Activated CD4-positive, alpha-beta memory T cell treated with anti-CD3 and anti-CD28 coated beads for 36 hours (primary cell): ENCODE measurements at regions not wholly inside any gene's neighbourhood (a gene's known extent, or its start where the extent isn't known, plus 50 kb on each side); places are given as distances from the start of the nearest gene placed in this dataset.

Source experiments
- CTCF ChIA-PET: fragments of 350-600 bp; sonication (Branson Sonifier 250); formaldehyde crosslinking; loops from one replicate; lab custom pipeline; 2021; ENCODE audit warnings: antibody characterized with exemption, inconsistent platforms; lab: Charles Lee
- POLR2A ChIA-PET: fragments of 350-600 bp; sonication (Branson Sonifier 250); formaldehyde crosslinking; loops from one replicate; lab custom pipeline; 2021; ENCODE audit warnings: antibody characterized with exemption; lab: Charles Lee
- DNase-seq: peaks from one replicate; pipeline ENCODE4 v3.0.0-alpha.2; 2020
- H3K27ac Mint-ChIP-seq: one replicate; pipeline ENCODE4 v1.8.0; 2021; ENCODE audit warnings: mixed read lengths
- H3K27me3 Mint-ChIP-seq: one replicate; pipeline ENCODE4 v1.8.0; 2021; ENCODE audit warnings: mixed read lengths
- H3K36me3 Mint-ChIP-seq: one replicate; pipeline ENCODE4 v1.8.0; 2021; ENCODE audit warnings: mixed read lengths
- H3K4me1 Mint-ChIP-seq: one replicate; pipeline ENCODE4 v1.8.0; 2021; ENCODE audit warnings: low read depth, mixed read lengths
- H3K4me3 Mint-ChIP-seq: one replicate; pipeline ENCODE4 v1.8.0; 2021; ENCODE audit warnings: mild to moderate bottlenecking, mixed read lengths
- H3K9me3 Mint-ChIP-seq: one replicate; pipeline ENCODE4 v1.8.0; 2021; ENCODE audit warnings: mixed read lengths
- intact Hi-C: fragments of 100-400 bp; cut with micrococcal nuclease; formaldehyde crosslinking; loops from one replicate; pipeline ENCODE4 v1.15.1; 2023

DNA sequence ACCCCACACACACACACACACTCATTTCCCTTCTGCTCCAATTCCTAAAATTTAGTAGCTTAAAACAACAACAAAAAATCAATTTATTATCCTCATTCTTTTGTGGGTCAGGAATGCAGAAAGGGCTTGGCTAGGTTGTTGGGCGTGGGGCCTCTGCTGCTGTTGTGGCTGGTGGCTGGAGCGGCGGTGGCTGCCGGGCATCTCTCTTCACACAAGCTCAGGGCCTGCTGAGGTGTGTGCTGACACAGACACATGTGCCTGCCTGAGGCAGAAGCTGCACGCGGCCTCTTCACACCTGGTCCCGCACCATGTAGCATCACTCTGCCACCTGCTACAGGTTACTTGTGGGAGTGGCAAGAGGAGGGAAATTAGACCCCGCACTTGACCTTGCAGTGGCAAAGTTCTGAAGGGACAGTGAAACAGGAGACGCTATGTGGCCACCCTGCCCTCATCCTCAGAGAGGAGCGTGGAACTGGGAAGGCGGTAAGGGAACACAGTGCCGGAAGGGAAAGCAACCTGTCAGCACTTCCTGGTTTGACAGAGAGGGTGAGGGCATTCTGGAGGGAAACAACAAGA, 64.0 kb upstream of the PRR20G start:
- DNase-seq: no peak
- Mint-ChIP-seq H3K4me3 (no peak overlapping the region), H3K9me3 (peaks cover 9% of the 10 kb centered on the region), H3K36me3 (no peaks in the 10 kb centered on the region), H3K4me1 (no peaks in the 10 kb centered on the region), H3K27me3 (peaks cover 5% of the 10 kb centered on the region), H3K27ac (no peak overlapping the region)
- intact Hi-C loops: no loop called here
- POLR2A ChIA-PET: interaction anchor here (0.6 kb wide), 1 partner anchor 246 kb away, joined by 3 read pairs; no protein-coding TSS in a partner anchor
- CTCF ChIA-PET: no interaction called here

DNA sequence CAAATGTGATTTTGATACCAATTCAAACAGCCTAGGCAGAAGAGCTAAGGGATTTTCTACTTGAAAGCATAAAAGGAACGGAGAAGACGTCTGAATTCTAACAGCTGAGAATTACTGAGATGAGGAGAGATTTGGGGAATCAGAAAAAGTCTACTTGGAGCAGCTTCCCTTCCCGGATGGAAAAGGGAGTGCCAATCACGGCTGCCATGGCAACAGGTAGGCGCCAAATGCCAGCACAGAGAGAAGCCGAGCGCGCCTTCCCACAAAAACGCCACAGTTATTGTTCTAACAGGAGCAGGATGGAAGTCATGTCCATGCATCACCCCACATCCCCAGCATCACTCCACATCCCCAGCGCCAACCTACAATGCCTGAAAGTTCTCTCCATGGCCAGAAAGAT, 63.5 kb upstream of the PRR20G start:
- CTCF ChIA-PET: no interaction called here
- no peak overlapping the region for H3K4me3 Mint-ChIP-seq
- no peak for DNase-seq

DNA sequence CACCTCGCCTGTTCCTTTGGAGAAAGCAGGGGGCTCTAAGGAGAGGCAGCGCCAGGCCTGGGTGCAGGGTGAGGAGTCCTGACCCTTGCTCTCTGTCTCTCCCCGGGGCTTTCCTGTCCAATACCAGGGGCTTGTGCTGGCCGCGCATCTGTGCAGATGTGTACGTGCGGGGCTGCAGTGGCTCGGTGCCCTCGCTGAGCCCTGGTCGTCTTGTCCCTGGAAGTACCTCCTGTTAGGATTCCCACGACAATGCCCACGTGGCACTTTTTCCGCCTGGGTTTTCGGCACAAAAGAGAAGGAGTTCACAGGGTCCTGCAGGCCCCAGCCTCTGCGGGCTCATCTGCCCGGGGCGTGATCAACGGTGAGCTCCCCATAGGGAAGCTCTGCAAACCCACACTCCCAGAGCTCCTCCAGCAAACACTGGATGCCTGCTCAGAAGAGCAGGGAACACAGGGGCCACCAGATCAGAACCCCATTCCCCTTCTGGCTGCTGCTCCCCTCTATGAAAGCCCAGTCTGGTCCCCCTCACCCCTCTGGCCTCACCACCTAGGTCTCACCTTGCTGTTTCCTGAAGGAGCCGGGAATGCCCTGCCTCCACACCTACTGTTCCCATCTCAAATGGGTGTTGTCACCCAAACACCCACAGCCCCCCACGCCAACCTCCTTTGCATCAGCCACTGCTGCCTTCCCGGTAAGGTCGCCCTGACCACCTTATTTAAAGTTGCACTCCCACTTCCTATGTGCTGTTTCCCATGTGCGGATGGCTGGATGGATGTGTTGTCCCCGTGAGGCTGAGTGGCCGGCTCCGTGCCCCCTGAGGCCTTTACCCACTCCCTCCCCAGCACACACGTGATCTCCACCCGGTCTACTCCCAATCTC, 62.6 kb upstream of the PRR20G start:
- Mint-ChIP-seq H3K4me1 (no peaks in the 10 kb centered on the region), H3K27me3 (peaks cover 7% of the 10 kb centered on the region), H3K4me3 (no peak overlapping the region), H3K27ac (no peak overlapping the region), H3K36me3 (no peaks in the 10 kb centered on the region), H3K9me3 (peaks cover under 1% of the 10 kb centered on the region)
- intact Hi-C loops: no loop called here
- ChIA-PET POLR2A (no interaction called here), CTCF (no interaction called here)
- DNase-seq: no peak

More for the DNA sequence above, 63.5 kb upstream of the PRR20G start:
- no peaks in the 10 kb centered on the region for H3K4me1 Mint-ChIP-seq
- no peaks in the 10 kb centered on the region for H3K36me3 Mint-ChIP-seq
- H3K27ac Mint-ChIP-seq: no peak overlapping the region
- H3K27me3 Mint-ChIP-seq: peaks cover 5% of the 10 kb centered on the region
- intact Hi-C loops: no loop called here
- peaks cover 9% of the 10 kb centered on the region for H3K9me3 Mint-ChIP-seq
- POLR2A ChIA-PET: no interaction called here

DNA sequence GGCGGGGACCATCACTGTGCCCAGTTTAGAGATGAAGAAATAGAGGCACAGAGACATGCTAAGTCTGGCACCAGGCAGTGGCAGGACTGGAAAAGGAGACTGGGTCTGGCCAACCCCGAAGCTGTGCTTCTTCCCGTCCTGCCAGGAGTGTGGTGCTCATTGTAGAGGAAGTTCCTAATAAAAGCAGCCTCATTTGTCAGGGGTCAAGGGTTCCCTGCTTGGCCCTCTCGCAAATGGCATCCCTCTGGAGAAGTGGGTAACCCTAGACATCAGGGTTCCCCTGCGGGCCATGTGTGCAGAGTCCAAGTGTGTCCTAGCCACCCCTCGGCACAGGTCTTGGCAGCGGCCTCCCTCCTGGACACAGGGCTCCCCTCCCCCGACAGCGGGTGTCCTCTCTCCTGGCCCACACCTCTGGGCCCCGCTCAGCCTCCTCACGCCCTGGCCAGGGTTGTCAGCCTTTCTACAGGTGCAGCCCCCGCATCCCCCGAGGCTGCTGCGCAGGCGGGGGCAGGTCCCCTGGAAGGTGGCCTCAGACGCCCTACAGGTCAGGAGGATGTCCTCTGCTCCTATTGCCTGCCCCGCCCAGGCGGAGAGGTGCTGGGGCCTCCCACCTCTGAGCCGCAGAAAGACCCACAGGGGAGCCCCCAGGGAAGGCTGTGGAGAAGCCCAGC, 61.8 kb upstream of the PRR20G start:
- POLR2A ChIA-PET: no interaction called here
- H3K4me3 Mint-ChIP-seq: no peak overlapping the region

DNA sequence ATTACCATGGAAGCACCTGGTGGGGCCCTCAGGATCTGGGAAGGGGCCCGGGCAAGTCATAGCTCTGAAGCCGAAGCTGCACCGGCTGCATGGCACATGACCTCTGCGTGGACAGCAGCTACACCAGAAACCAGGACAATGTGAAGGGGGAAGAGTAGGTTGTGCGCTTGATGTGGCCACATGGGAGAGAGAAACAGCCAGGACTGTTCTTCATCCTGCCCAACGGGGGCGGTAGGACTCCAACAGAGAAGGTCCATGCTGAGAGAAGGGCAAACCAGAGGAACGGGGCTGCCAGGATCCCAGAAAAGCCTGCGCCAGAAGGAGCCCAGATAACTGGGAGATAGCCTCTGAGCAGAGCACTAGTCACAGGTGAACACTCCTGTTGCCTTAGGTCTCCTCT, 54.9 kb upstream of the PRR20G start:
- Mint-ChIP-seq H3K4me3 (no peak overlapping the region), H3K4me1 (no peaks in the 10 kb centered on the region), H3K36me3 (no peaks in the 10 kb centered on the region), H3K27me3 (peaks cover 22% of the 10 kb centered on the region), H3K27ac (no peak overlapping the region), H3K9me3 (peaks cover 7% of the 10 kb centered on the region)
- ChIA-PET POLR2A (no interaction called here), CTCF (no interaction called here)
- intact Hi-C loops: no loop called here
- DNase-seq: no peak

More for the DNA sequence above, 61.8 kb upstream of the PRR20G start:
- CTCF ChIA-PET: no interaction called here
- H3K27ac Mint-ChIP-seq: no peak overlapping the region
- no peaks in the 10 kb centered on the region for H3K36me3 Mint-ChIP-seq
- H3K9me3 Mint-ChIP-seq: no peaks in the 10 kb centered on the region
- H3K4me1 Mint-ChIP-seq: no peaks in the 10 kb centered on the region
- peaks cover 7% of the 10 kb centered on the region for H3K27me3 Mint-ChIP-seq
- intact Hi-C loops: no loop called here
- no peak for DNase-seq

DNA sequence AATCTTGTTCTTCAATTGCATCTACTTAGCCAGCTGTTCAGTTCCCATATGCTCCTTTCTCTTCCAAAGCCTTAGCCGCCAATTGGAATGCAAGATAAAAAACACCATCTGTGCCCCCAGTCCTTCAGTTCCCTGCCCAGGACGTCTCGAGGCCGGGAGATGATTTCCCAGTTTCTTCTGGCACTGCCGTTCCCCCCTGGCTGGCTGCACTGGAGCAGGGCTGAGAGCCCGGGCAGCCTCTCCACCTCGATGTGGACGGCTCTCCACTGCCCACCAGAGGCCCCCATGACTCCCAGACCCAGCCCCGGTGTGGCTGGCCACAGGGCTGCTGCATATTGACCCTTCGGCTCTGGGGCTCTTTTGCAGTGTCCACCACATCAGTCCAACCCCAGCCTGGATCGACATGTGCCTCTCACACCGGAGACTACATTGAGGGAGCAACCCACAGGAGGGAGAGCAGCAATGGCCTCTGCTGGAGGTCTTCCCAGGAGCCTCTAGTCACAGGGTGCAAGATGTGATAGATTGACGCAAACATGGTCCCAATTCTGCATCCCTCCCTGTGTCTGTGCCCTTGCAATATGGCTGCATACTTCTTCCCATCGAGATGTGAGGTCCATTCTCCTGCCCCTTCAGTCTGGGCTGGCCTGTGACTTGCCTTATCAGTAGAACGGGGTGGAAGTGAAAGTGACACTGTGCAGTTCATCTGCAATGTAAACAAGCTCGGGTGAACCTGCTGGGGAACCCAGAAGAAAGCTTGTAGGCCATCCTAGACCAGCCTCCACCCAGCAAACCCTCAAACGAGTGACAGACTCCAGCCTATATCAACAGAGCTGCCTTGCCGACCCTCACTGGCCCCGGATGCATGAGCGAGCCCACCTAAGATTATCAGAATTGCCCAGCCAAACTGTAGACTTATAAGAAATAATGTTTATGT, 52.3 kb upstream of the PRR20G start:
- DNase-seq: no peak
- ChIA-PET POLR2A (no interaction called here), CTCF (no interaction called here)
- Mint-ChIP-seq H3K27me3 (peaks cover 24% of the 10 kb centered on the region), H3K27ac (no peak overlapping the region), H3K4me3 (no peak overlapping the region), H3K9me3 (peaks cover 7% of the 10 kb centered on the region), H3K4me1 (no peaks in the 10 kb centered on the region), H3K36me3 (no peaks in the 10 kb centered on the region)
- intact Hi-C loops: no loop called here

DNA sequence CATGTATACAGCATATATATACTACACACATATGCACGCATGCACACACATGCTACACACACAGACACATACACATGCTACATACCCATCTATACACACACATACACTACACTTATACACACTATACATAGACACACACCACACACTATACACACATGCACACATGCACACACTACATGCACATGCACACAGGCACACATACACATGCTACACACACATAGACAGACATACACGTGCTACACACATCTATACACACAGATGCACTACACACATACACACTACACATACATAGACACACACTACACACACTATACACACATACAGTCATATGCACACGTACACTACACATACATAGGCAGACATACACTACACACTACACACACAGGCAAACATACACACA, 51.2 kb upstream of the PRR20G start:
- Mint-ChIP-seq H3K27ac (no peak overlapping the region), H3K27me3 (peaks cover 24% of the 10 kb centered on the region), H3K36me3 (no peaks in the 10 kb centered on the region), H3K4me3 (no peak overlapping the region), H3K4me1 (no peaks in the 10 kb centered on the region), H3K9me3 (peaks cover 10% of the 10 kb centered on the region)
- intact Hi-C loops: no loop called here
- ChIA-PET CTCF (no interaction called here), POLR2A (no interaction called here)
- no peak for DNase-seq

DNA sequence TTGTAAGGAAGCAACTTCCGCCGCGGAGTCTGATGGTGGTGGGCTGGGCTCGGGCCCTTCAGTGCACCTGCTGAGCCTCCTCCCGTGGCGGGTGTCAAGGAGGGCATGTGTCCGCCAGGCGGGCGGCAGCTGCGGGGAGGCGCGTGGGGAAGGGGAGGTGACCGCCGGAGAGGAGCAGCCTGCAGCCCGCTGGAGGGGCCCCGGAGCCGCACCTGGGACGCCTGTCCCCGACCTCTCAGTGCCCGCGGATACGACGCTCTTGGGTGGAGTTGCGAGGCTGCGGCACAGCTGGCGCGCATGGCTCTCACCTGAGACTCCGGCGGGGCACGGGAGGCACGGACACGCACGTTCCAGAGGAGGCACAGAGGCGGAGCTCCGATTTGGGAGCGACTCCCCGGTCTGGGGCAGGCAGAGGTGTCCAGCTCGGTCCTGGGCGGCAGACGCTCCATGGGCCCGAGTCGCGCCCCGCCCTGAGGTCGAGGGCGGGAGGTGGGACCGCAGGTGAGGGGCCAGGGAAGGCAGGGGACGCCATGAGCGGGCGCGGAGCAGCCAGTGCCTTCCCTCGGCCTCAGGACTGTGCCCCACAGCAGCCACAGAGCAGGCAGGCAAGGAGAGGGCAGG, 50.2 kb upstream of the PRR20G start:
- Mint-ChIP-seq H3K4me1 (no peaks in the 10 kb centered on the region), H3K36me3 (no peaks in the 10 kb centered on the region), H3K4me3 (no peak overlapping the region), H3K9me3 (peaks cover 11% of the 10 kb centered on the region), H3K27me3 (peaks cover 24% of the 10 kb centered on the region), H3K27ac (no peak overlapping the region)
- intact Hi-C loops: no loop called here
- ChIA-PET POLR2A (no interaction called here), CTCF (no interaction called here)
- DNase-seq: no peak
